ENCODE measurements at regions not wholly inside any gene's neighbourhood (a gene's known extent, or its start where the extent isn't known, plus 50 kb on each side); places are given as distances from the start of the nearest gene placed in this dataset.
"Not testable (repeated sequence)": the region's sequence is repeated elsewhere in the genome, so short reads cannot be mapped to it uniquely, and the experiment has no call there.

DNA sequence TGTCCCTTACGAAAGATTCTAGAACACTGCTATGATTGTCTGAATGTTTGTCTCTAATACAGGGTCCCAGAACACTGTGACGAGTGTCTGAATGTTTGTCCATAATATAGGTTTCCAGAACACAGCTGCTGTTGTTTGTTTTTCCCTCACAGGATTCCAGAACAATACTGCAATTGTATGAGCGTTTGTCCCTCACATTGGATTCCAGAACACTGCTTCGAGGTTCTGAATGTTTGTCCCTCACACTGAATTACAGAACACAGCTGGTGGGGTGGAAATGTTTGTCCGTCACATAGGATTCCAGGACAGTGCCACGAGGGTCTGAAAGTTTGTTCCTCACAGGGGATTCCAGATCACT is 199.0 kb downstream of the FOXD4L6 start:
- H3K27ac Mint-ChIP-seq; DNase-seq (ENCODE audit: low spot score); H3K36me3 Mint-ChIP-seq (ENCODE audit: low read depth); H3K4me1 Mint-ChIP-seq (ENCODE audit: low read depth); H3K27me3 Mint-ChIP-seq (ENCODE audit: low read depth); H3K4me3 Mint-ChIP-seq: not testable (repeated sequence)
- H3K9me3 Mint-ChIP-seq: peaks cover 64% of the 10 kb centered on the region

DNA sequence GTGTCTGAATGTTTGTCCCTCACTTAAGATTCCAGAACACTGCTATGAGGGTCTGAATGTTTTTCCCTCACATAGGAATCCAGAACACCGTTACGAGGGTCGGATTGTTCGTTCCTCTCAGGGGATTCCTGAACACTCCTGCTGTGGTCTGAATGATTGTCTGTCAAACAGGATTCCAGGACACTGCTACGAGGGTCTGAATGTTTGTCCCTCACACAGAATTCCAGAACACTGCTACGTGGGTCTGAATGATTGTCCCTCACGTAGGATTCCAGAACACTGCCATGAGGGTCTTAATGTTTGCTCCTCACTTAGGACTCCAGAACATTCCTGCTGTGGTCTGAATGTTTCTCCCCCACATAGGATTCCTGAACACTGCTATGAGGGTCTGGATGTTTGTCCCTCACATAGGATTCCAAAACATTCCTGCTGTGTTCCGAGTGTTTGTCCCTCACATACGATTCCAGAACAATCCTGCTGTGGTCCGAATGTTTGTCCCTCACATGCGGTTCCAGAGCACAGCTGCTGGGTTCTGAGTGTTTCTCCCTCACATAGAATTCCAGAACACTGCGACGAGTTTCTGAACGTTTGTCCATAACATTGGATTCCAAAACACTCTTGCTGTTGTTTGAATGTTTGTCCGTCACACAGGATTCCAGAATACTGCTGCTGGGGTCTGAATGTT is 199.5 kb downstream of the FOXD4L6 start:
- Mint-ChIP-seq H3K4me3 (no peak overlapping the region), H3K27me3 (ENCODE audit: low read depth) (no peaks in the 10 kb centered on the region), H3K36me3 (ENCODE audit: low read depth) (no peaks in the 10 kb centered on the region), H3K9me3 (peaks cover 69% of the 10 kb centered on the region), H3K4me1 (ENCODE audit: low read depth) (no peaks in the 10 kb centered on the region), H3K27ac (no peak overlapping the region)
- no peak for DNase-seq (ENCODE audit: low spot score)

DNA sequence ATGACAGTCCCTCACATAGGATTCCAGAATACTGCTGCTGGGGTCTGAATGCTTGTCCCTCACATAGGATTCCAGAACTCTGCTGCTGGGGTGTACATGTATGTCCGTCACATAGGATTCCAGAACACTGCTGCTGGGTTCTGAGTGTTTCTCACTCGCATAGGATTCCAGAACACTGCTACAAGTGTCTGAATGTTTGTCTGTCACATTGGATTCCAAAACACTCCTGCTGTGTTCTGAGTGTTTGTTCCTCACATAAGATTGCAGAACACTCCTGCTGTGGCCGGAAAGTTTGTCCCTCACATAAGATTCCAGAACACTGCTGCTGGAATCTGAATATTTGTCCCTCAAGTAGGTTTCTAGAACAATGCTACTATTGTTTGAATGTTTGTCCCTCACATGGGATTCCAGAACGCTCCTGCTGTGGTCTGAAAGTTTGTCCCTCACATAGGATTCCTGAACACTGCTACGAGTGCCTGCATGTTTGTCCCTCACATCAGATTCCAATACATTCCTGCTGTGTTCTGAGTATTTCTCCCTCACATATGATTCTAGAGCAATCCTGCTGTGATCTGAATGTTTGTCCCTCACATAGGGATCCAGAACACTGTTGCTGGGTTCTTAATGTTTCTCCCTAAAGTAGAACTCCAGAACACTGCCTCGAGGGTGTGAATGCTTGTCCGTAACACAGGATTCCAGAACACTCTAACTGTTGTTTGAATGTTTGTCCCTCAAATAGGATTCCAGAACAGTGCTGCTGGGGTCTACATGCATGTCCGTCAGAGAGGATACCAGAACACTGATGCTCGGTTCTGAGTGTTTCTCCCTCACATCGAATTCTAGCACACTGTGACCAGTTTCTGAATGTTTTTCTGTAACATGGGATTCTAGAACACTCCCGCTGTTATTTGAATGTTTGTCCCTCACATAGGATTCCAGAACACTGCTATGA is 200.4 kb downstream of the FOXD4L6 start:
- H3K4me1 Mint-ChIP-seq (ENCODE audit: low read depth): no peaks in the 10 kb centered on the region
- no peaks in the 10 kb centered on the region for H3K27me3 Mint-ChIP-seq (ENCODE audit: low read depth)
- H3K27ac Mint-ChIP-seq: no peak overlapping the region
- no peak overlapping the region for H3K4me3 Mint-ChIP-seq
- no peaks in the 10 kb centered on the region for H3K36me3 Mint-ChIP-seq (ENCODE audit: low read depth)
- DNase-seq (ENCODE audit: low spot score): no peak
- peaks cover 75% of the 10 kb centered on the region for H3K9me3 Mint-ChIP-seq

- H3K36me3 Mint-ChIP-seq (ENCODE audit: low read depth): no peaks in the 10 kb centered on the region
- H3K9me3 Mint-ChIP-seq: peaks cover 79% of the 10 kb centered on the region
- H3K4me1 Mint-ChIP-seq (ENCODE audit: low read depth): no peaks in the 10 kb centered on the region
Measured at GRCh38 chr9:40927260-40927631, 201.2 kb downstream of the FOXD4L6 start.

DNA sequence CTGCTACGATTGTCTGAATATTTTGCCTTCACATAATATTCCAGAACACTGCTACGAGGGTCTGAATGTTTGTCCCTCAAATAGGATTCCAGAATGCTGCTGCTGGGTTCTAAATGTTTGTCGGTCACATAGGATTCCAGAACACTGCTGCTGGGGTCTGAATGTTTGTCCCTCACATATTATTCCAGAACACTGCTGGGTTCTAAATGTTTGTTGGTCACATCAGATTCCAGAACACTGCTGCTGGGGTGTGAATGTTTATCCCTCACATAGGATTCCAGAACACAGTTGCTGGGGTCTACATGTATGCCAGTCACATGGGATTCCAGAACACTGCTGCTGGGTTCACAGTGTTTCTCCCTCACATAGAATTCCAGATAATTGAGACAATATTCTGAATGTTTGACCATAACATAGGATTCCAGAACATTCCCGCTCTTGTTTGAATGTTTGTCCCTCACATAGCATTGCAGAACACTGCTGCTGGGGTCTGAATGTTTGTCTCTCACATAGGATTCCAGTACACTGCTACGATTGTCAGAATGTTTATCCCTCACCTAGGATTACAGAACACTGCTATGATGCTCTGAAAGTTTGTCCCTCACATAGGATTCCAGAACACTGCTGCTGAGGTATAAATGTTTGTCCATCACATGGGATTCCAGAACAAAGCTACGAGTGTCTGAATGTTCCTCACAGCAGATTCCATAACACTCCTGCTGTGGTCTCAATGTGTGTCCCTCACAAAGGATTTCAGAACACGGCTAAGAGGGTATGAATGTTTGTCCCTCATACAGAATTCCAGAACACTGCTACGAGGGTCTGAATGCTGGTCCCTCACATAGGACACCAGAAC is 201.8 kb downstream of the FOXD4L6 start:
- peaks cover 72% of the 10 kb centered on the region for H3K9me3 Mint-ChIP-seq
- H3K36me3 Mint-ChIP-seq (ENCODE audit: low read depth): no peaks in the 10 kb centered on the region
- no peaks in the 10 kb centered on the region for H3K4me1 Mint-ChIP-seq (ENCODE audit: low read depth)
- no peak overlapping the region for H3K4me3 Mint-ChIP-seq
- no peaks in the 10 kb centered on the region for H3K27me3 Mint-ChIP-seq (ENCODE audit: low read depth)
- H3K27ac Mint-ChIP-seq: no peak overlapping the region
- DNase-seq (ENCODE audit: low spot score): no peak

More at GRCh38 chr9:40927260-40927631, 201.2 kb downstream of the FOXD4L6 start:
- no peak for DNase-seq (ENCODE audit: low spot score)
- Mint-ChIP-seq H3K4me3 (no peak overlapping the region), H3K27me3 (ENCODE audit: low read depth) (no peaks in the 10 kb centered on the region), H3K27ac (no peak overlapping the region)

GRCh38 chr9:40925149-40925548 is 203.3 kb downstream of the FOXD4L6 start:
- H3K4me3 Mint-ChIP-seq: no peak overlapping the region
- peaks cover 61% of the 10 kb centered on the region for H3K9me3 Mint-ChIP-seq
- DNase-seq (ENCODE audit: low spot score): no peak
- H3K36me3 Mint-ChIP-seq (ENCODE audit: low read depth): no peaks in the 10 kb centered on the region
- H3K4me1 Mint-ChIP-seq (ENCODE audit: low read depth): no peaks in the 10 kb centered on the region
- no peaks in the 10 kb centered on the region for H3K27me3 Mint-ChIP-seq (ENCODE audit: low read depth)
- H3K27ac Mint-ChIP-seq: no peak overlapping the region

DNA sequence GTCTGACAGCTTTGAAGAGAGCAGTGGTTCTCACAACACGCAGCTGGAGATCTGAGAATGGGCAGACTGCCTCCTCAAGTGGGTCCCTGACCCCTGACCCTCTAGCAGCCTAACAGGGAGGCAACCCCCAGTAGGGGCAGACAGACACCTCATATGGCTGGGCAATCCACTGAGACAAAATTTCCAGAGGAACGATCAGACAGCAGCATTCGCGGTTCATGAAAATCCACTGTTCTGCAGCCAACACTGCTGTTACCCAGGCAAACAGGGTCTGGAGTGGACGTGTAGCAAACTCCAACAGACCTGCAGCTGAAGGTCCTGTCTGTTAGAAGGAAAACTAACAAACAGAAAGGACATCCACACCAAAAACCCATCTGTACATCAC is 212.1 kb downstream of the FOXD4L6 start:
- H3K36me3 Mint-ChIP-seq (ENCODE audit: low read depth); H3K4me1 Mint-ChIP-seq (ENCODE audit: low read depth); H3K27me3 Mint-ChIP-seq (ENCODE audit: low read depth); H3K27ac Mint-ChIP-seq; H3K4me3 Mint-ChIP-seq; DNase-seq (ENCODE audit: low spot score): not testable (repeated sequence)
- H3K9me3 Mint-ChIP-seq: peaks cover 71% of the 10 kb centered on the region

GRCh38 chr9:40915660-40916398 is 212.7 kb downstream of the FOXD4L6 start:
- H3K27me3 Mint-ChIP-seq (ENCODE audit: low read depth); H3K4me1 Mint-ChIP-seq (ENCODE audit: low read depth); DNase-seq (ENCODE audit: low spot score); H3K36me3 Mint-ChIP-seq (ENCODE audit: low read depth); H3K27ac Mint-ChIP-seq; H3K4me3 Mint-ChIP-seq: not testable (repeated sequence)
- H3K9me3 Mint-ChIP-seq: peaks cover 75% of the 10 kb centered on the region

- H3K27me3 Mint-ChIP-seq (ENCODE audit: low read depth): no peaks in the 10 kb centered on the region
- H3K9me3 Mint-ChIP-seq: peaks cover 82% of the 10 kb centered on the region
- H3K4me3 Mint-ChIP-seq: no peak overlapping the region
- H3K4me1 Mint-ChIP-seq (ENCODE audit: low read depth): no peaks in the 10 kb centered on the region
- DNase-seq (ENCODE audit: low spot score): no peak
- H3K36me3 Mint-ChIP-seq (ENCODE audit: low read depth): peaks cover 3% of the 10 kb centered on the region
- H3K27ac Mint-ChIP-seq: no peak overlapping the region
Measured at GRCh38 chr9:40914772-40915659, 213.5 kb downstream of the FOXD4L6 start.

DNA sequence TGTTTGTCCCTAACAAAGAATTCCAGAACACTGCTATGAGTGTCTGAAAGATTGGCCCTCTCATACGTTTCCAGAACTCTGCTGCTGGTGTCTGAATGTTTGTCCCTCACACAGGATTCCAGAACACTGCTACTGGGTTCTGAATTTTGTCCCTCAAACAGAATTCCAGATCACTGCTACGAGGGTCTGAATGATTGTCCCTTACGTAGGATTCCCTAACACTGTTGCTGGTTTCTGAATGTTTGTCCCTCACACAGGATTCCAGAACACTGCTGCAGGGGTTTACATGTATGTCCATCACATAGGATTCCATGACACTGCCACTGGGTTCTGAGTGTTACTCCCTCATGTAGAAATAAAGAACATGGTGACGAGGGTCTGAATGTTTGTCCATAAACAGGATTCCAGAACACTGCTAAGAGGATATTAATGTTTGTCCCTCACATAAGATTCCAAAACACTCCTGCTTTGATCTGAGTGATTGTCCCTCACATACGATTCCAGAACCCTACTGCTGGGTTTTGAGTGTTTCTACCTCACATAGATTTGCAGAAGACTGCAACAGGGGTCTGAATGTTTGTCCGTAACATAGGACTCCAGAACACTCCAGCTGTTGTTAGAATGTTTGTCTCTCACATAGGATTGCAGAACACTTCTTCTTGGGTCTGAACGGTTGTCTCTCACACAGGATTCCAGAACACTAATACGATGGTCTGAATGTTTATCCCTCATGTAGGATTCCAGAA is 214.4 kb downstream of the FOXD4L6 start:
- no peak overlapping the region for H3K27ac Mint-ChIP-seq
- no peak for DNase-seq (ENCODE audit: low spot score)
- peaks cover 3% of the 10 kb centered on the region for H3K36me3 Mint-ChIP-seq (ENCODE audit: low read depth)
- no peak overlapping the region for H3K4me3 Mint-ChIP-seq
- no peaks in the 10 kb centered on the region for H3K27me3 Mint-ChIP-seq (ENCODE audit: low read depth)
- H3K4me1 Mint-ChIP-seq (ENCODE audit: low read depth): no peaks in the 10 kb centered on the region
- H3K9me3 Mint-ChIP-seq: peaks cover 81% of the 10 kb centered on the region

DNA sequence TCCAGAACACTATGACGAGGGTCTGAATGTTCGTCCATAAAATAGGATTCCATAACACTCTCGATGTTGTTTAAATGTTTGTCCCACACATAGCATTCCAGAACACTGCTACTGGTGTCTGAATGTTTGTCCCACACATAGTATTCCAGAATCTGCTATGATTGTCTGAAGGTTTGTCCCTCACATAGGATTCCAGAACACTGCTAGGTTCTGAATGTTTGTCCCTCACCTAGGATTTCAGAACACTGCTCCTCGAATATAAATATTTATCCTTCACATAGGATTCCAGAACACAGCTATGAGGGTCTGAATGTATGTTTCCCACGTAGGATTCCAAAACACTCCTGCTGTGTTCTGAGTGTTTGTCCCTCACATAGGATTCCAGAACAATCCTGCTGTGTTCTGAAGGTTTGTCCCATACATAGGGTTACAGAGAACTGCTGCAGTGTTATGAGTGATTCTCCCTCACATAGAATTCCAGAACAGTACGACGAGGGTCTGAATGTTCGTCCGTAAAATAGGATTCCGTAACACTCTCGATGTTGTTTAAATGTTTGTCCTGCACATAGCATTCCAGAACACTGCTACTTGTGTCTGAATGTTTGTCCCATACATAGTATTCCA is 215.3 kb downstream of the FOXD4L6 start:
- Mint-ChIP-seq H3K4me3 (no peak overlapping the region), H3K9me3 (peaks cover 78% of the 10 kb centered on the region)

DNA sequence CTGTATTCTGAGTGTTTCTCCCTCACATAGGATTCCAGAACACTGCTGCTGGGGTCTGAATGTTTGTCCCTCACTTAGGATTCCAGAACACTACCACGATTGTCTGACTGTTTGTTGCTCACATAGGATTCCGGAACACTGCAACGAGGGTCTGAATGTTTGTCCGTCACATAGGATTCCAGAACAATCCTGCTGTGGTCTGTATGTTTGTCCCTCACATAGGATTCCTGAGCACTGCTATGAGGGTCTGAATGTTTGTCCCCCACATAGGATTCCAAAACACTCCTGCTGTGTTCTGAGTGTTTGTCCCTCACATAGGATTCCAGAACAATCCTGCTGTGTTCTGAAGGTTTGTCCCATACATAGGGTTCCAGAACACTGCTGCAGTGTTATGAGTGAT is 215.8 kb downstream of the FOXD4L6 start:
- DNase-seq (ENCODE audit: low spot score); H3K36me3 Mint-ChIP-seq (ENCODE audit: low read depth): not testable (repeated sequence)

More for the DNA sequence above, 215.3 kb downstream of the FOXD4L6 start:
- no peaks in the 10 kb centered on the region for H3K4me1 Mint-ChIP-seq (ENCODE audit: low read depth)
- peaks cover 3% of the 10 kb centered on the region for H3K36me3 Mint-ChIP-seq (ENCODE audit: low read depth)
- H3K27ac Mint-ChIP-seq: no peak overlapping the region
- H3K27me3 Mint-ChIP-seq (ENCODE audit: low read depth): no peaks in the 10 kb centered on the region
- no peak for DNase-seq (ENCODE audit: low spot score)

More for the DNA sequence above, 215.8 kb downstream of the FOXD4L6 start:
- H3K27ac Mint-ChIP-seq; H3K4me3 Mint-ChIP-seq; H3K27me3 Mint-ChIP-seq (ENCODE audit: low read depth); H3K4me1 Mint-ChIP-seq (ENCODE audit: low read depth): not testable (repeated sequence)
- H3K9me3 Mint-ChIP-seq: peaks cover 79% of the 10 kb centered on the region

Measured in T-helper 2 cell treated with Interferon-gamma antibody and Interleukin-4, amounts not matched to agents 5 μg/mL and 100 μg/mL, for 36 hours (primary cell).